ENCODE measurements at regions not wholly inside any gene's neighbourhood (a gene's known extent, or its start where the extent isn't known, plus 50 kb on each side); places are given as distances from the start of the nearest gene placed in this dataset.

- DNase-seq (ENCODE audit: low spot score) (no peak), ATAC-seq (no peak)
- no peaks in the 10 kb centered on the region; the same call in 2 of the 3 replicates for H3K9me3 Mint-ChIP-seq
- Histone ChIP-seq H3F3A (replicated peaks; ENCODE audit: low read depth) (no peaks in the 10 kb centered on the region), H3K4me2 (no peak overlapping the region), H3K4me3 (no peak overlapping the region), H3K9me2 (ENCODE audit: insufficient read depth) (no peaks in the 10 kb centered on the region), H2AFZ (no peak overlapping the region), H3K36me3 (ENCODE audit: insufficient read depth) (no peaks in the 10 kb centered on the region), H3K27ac (ENCODE audit: low read depth) (no peak overlapping the region), H3K27me3 (ENCODE audit: insufficient read depth) (no peaks in the 10 kb centered on the region), H3K4me1 (ENCODE audit: insufficient read depth) (peaks cover 3% of the 10 kb centered on the region; the same call in 1 of the 2 replicates), H3K79me2 (replicated peaks; ENCODE audit: insufficient read depth) (no peaks in the 10 kb centered on the region), H4K20me1 (replicated peaks; ENCODE audit: insufficient read depth) (no peaks in the 10 kb centered on the region)
- H3K4me1 Mint-ChIP-seq = no peaks in the 10 kb centered on the region
- H3K4me3 Mint-ChIP-seq = no peak overlapping the region
- no peaks in the 10 kb centered on the region for H3K27me3 Mint-ChIP-seq (ENCODE audit: insufficient read depth, low read depth, poor library complexity)
- H3K36me3 Mint-ChIP-seq (ENCODE audit: low read depth) = no peaks in the 10 kb centered on the region
- no peak overlapping the region for H3K27ac Mint-ChIP-seq
- TF ChIP-seq CREB1 (CRISPR knock-in tag; IDR thresholded peaks at IDR 0.05; ENCODE audit: low read depth) (no peak), ETS1 (IDR thresholded peaks at IDR 0.05) (no peak), ZNF331 (CRISPR knock-in tag; IDR thresholded peaks at IDR 0.05; ENCODE audit: low read depth) (no peak), NANOG (IDR thresholded peaks at IDR 0.05; ENCODE audit: borderline replicate concordance) (no peak)
Observed at GRCh38 chr13:65744836-65745235, 1485.3 kb downstream of the PCDH9 start.

- Histone ChIP-seq H2AFZ (no peak overlapping the region), H3K79me2 (replicated peaks; ENCODE audit: insufficient read depth) (no peaks in the 10 kb centered on the region), H3K27me3 (ENCODE audit: insufficient read depth) (no peaks in the 10 kb centered on the region), H4K20me1 (replicated peaks; ENCODE audit: insufficient read depth) (no peaks in the 10 kb centered on the region), H3K27ac (ENCODE audit: low read depth) (no peak overlapping the region), H3K9me2 (ENCODE audit: insufficient read depth) (no peaks in the 10 kb centered on the region), H3K36me3 (ENCODE audit: insufficient read depth) (no peaks in the 10 kb centered on the region), H3K4me2 (no peak overlapping the region), H3K4me1 (ENCODE audit: insufficient read depth) (no peaks in the 10 kb centered on the region), H3K4me3 (no peak overlapping the region), H3F3A (replicated peaks; ENCODE audit: low read depth) (no peaks in the 10 kb centered on the region)
- Mint-ChIP-seq H3K9me3 (peaks cover 14% of the 10 kb centered on the region), H3K36me3 (ENCODE audit: low read depth) (no peaks in the 10 kb centered on the region), H3K4me1 (no peaks in the 10 kb centered on the region), H3K4me3 (no peak overlapping the region), H3K27me3 (ENCODE audit: insufficient read depth, low read depth, poor library complexity) (no peaks in the 10 kb centered on the region), H3K27ac (no peak overlapping the region; the same call in 1 of the 2 replicates)
- ATAC-seq (no peak), DNase-seq (ENCODE audit: low spot score) (no peak)
- TF ChIP-seq ZNF114 (CRISPR knock-in tag; IDR thresholded peaks at IDR 0.05) = no peak
- no peak for TF ChIP-seq STAT1 (IDR thresholded peaks at IDR 0.05; ENCODE audit: unreplicated experiment)
- TF ChIP-seq ZNF462 (CRISPR knock-in tag; IDR thresholded peaks at IDR 0.05) = no peak
- TF ChIP-seq ZNF331 (CRISPR knock-in tag; IDR thresholded peaks at IDR 0.05; ENCODE audit: low read depth) = no peak
- no peak for TF ChIP-seq POLR2AphosphoS5 (IDR thresholded peaks at IDR 0.05; ENCODE audit: low read depth)
Observed at GRCh38 chr13:65733110-65733509, 1497.0 kb downstream of the PCDH9 start.

Measured in GM23338 (cell line).